ENCODE measurements at regions not wholly inside any gene's neighbourhood (a gene's known extent, or its start where the extent isn't known, plus 50 kb on each side); places are given as distances from the start of the nearest gene placed in this dataset.
A peak's percentile ranks its signal among the peaks of the same experiment; 100 is the strongest.

DNA sequence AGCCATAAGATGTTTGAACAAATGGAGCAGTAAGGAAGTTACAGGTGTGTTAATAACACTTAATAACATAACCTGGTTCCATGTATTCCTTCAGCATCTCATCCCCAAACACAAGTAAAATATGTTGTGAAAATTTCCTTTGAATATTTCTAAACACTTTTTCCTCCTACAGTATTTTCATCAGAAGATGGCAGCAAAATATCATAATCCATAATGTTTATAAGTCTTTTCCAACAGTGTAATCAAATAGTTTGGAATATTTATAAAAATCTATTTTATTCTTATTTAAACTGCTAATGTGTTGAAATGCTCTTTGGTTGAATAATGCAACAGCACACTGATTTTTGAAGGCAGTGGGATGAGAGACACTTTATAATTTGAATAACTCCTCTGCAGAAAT lies 1020.5 kb downstream of the OTOL1 start:
- TF ChIP-seq, protein P1, sequence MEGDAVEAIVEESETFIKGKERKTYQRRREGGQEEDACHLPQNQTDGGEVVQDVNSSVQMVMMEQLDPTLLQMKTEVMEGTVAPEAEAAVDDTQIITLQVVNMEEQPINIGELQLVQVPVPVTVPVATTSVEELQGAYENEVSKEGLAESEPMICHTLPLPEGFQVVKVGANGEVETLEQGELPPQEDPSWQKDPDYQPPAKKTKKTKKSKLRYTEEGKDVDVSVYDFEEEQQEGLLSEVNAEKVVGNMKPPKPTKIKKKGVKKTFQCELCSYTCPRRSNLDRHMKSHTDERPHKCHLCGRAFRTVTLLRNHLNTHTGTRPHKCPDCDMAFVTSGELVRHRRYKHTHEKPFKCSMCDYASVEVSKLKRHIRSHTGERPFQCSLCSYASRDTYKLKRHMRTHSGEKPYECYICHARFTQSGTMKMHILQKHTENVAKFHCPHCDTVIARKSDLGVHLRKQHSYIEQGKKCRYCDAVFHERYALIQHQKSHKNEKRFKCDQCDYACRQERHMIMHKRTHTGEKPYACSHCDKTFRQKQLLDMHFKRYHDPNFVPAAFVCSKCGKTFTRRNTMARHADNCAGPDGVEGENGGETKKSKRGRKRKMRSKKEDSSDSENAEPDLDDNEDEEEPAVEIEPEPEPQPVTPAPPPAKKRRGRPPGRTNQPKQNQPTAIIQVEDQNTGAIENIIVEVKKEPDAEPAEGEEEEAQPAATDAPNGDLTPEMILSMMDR (IDR thresholded peaks at IDR 0.05; ENCODE audit: insufficient read depth, low read depth, low read length), result no peak
- no peak overlapping the region for H3K4me3 ChIP-seq (ENCODE audit: low read depth, low read length)
- DNase-seq (ENCODE audit: low read depth), result no peak

DNA sequence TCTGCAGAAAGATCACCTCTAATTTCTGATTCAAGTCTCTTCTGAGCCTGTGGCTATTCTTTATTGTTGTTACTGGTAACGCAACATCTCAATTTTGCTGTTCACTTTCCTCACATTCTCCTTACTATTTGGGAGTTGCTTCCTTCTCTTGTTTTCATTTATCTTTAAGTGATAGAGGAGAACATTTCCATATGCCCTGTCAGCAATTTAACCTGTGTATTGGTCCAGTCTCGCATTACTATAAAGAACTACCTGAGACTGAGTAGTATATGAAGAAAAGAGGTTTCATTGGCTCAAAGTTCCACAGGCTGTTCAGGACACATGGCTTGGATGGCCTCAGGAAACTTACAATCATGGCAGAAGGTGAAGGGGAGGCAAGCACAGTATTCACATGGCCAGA lies 1025.1 kb downstream of the OTOL1 start:
- no peak overlapping the region for H3K4me3 ChIP-seq (ENCODE audit: low read depth, low read length)
- TF ChIP-seq, protein P1 (IDR thresholded peaks at IDR 0.05; ENCODE audit: insufficient read depth, low read depth, low read length), result no peak
- DNase-seq (ENCODE audit: low read depth), result no peak

DNA sequence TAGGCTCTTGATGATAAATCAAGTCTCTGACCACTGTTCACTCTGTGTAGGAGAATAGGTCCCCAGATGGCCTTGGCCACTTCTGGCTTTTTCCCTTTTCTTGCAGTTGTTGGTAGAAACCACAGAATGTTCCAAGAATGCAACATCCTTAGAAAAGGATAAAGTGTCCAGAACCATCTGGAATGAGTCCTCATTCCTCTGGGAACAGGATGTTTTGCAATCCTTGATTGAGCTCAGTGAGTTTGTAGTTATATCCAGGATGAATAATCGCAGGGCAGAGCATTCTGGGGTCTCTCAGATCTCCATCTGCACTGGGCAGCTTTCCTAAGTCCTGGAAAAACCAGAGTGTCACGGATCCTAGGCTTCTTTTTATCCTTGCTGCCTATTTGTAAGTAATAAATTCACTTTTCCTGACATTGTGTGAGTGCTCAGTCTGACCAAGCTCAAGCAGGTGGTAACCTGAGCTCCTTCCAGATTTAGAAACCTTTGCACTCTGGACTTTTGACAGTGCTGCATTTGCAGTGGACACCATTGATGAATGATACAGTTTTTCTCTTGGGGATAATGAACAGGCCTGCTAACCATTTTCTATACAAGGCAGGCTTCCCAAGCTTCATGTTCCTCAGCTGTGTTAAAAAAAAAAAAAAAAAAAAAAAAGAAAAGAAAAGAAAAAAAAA lies 1028.6 kb downstream of the OTOL1 start:
- DNase-seq (ENCODE audit: low read depth), result peak; percentile 99
- TF ChIP-seq, protein P1 (IDR thresholded peaks at IDR 0.05; ENCODE audit: insufficient read depth, low read depth, low read length), result no peak
- H3K4me3 ChIP-seq (ENCODE audit: low read depth, low read length), result no peak overlapping the region

DNA sequence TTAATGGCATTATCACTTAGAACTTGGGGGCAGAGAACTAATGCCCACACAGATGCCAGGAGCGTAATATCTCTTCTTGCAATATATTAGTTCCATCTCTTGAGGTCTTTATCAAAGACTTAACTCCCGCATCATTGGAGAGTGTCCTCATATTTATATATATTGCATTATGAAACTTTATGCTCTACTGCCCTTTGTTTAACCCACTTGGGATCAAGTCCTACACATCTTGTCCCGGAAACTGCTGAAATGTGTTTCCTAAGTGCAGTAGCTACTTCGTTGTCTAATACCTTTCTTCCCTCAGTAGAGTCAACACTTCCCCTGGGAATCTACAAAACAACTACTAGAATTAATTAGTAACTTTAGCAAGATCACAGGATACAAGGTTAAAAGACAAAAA lies 1029.2 kb downstream of the OTOL1 start:
- TF ChIP-seq, protein P1 (IDR thresholded peaks at IDR 0.05; ENCODE audit: insufficient read depth, low read depth, low read length), result no peak
- DNase-seq (ENCODE audit: low read depth), result peak; percentile 71
- no peak overlapping the region for H3K4me3 ChIP-seq (ENCODE audit: low read depth, low read length)

DNA sequence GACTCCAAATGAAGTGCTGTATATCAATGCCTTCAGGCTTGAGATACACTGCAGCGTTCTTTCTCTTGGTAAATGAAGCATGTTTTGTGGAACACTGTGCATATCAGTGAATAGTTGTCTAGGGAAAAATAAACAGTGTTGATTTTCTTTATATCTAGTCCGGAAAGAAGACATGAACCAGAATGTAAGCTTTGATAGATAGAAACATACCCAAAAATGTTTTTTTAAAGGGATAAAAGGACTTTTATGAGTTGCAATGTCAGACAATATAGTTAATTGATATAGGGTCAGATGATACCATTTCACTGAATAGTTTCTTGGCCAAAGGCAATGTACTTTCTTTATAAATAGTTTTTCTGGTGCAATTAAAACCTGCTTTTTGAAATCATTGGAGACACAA lies 1037.8 kb downstream of the OTOL1 start:
- no peak for DNase-seq (ENCODE audit: low read depth)
- H3K4me3 ChIP-seq (ENCODE audit: low read depth, low read length), result no peak overlapping the region
- TF ChIP-seq, protein P1 (IDR thresholded peaks at IDR 0.05; ENCODE audit: insufficient read depth, low read depth, low read length), result no peak

DNA sequence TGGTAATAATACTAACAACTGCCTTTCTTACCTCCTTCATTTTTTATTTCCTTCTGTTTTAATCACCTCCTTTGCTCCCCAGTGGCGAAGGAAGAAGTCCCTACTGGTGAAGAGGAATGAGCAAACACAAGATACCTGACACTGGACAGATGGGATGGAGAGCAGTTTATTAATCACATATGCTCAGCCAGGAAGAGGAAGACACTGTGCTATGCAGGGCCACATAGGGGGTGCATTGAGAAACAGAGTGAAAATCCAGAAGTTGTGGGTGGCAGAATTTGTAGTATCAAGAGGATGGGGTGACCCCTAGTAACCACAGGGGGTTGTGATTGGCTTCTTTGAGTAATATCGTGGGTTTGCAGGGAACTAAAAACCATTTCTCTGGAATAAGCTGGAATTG lies 1041.9 kb downstream of the OTOL1 start:
- TF ChIP-seq, protein P1 (IDR thresholded peaks at IDR 0.05; ENCODE audit: insufficient read depth, low read depth, low read length), result no peak
- DNase-seq (ENCODE audit: low read depth), result no peak
- peak overlapping the region; percentile 26 for H3K4me3 ChIP-seq (ENCODE audit: low read depth, low read length)

DNA sequence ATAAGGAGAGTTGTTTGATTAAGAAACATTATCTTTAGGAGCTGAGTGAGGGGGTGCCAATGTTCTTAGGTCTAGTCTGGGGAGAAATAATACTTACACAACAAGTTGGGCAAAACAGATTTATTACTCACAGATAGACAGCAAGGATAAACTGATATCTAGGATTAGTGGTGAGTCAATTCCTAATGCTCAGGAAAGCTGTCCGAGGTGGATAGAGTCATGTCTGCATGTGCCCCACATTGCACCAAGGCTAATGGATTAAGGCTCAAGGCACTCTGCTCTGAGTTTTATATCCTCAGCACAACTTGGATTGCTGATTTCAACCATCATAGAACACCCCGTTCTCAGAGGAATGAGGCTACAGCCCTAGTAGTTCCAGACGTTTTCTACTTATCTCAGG lies 1042.3 kb downstream of the OTOL1 start:
- H3K4me3 ChIP-seq (ENCODE audit: low read depth, low read length), result no peak overlapping the region
- TF ChIP-seq, protein P1 (IDR thresholded peaks at IDR 0.05; ENCODE audit: insufficient read depth, low read depth, low read length), result no peak
- DNase-seq (ENCODE audit: low read depth), result peak; percentile 95
